HG03571 (cell line): ENCODE measurements at regions not wholly inside any gene's neighbourhood (a gene's known extent, or its start where the extent isn't known, plus 50 kb on each side); places are given as distances from the start of the nearest gene placed in this dataset.

Experiments used
- ATAC-seq: cut with Tn5 transposase; IDR thresholded peaks from one replicate; pipeline ENCODE4 v1.9.1; 2021; ENCODE audit not compliant: unreplicated experiment

DNA sequence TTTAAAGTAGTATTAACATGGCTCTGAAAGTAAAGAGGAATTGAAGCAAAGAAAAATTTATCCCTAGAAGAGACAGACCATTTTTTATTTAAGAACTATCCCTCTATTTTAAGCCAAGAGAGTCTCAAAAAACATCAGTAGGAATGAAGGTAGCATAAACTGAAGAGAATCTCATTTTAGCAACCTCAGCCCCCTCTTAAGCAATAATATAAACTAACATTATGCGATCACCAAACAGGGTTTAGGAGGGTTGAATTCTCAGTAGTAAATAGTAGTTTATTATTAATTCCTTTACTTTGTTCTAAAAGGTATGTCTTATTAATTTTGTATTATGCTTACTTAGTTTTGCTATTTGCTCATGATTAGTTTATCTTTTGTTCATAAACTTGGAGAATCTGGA lies 287.4 kb downstream of the CDK5RAP2 start:
- ATAC-seq, result no peak

DNA sequence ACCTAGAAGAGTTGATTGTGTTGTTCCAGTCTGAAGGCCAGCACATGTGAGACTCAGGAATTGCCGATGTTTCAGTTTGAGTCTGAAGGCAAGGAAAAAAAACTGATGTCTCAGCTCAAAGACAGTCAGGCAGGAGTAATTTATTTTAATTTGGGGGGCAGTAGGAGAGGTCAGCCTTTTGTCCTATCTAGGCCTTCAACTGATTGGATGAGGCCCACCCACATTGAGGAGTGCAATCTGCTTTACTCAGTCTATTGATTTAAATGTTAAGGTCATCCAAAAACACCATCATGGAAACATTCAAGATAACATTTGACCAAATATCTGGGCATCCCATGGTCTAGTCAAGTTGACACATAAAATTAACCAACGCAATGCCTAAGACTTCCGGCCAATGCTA lies 288.9 kb downstream of the CDK5RAP2 start:
- no peak for ATAC-seq

DNA sequence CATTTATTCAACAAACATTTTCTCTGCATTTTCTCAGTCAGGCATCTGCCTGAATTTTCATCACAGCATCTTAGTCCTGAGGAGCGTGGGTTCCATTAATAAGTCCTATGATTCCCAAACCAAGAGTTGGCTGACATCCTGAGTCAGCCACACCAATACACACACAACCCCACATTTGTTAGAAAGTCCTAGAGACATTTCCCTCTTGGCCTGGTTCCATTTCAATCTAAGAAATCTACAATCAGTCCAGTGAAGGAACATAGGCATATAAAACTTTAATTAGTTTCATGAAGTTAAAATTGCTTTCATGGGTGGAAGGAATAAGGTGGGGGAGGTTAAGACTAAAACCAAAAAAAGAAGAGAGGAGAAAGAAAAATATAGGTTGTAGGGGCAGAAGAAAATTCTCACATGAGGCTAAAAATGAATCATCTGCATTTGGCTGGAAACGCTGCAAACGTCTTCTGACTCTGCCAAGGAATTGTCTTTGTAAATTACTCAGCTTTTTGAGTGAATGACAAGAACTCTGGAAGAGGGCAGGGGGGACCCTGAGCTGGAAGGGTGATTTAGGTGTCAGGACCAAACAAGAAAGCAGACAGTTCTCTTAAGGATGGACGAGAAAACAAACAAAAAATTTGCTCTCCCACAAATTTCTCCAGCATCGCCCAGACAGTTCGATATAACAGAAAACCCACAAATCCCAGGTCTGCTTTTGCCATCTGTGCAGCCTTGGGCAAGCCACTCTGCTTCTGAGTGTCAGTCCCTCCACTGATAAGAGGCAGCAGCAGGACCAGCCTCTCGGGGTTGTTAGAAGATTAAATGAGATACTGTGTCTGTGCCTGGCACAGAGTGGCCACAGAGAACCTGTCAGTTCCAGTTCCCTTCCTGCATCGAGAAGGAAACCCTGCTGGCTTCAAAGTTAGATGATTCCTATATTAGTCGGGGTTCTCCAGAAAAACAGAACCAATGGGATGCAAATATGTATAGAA lies 289.7 kb downstream of the CDK5RAP2 start:
- ATAC-seq, result no peak

DNA sequence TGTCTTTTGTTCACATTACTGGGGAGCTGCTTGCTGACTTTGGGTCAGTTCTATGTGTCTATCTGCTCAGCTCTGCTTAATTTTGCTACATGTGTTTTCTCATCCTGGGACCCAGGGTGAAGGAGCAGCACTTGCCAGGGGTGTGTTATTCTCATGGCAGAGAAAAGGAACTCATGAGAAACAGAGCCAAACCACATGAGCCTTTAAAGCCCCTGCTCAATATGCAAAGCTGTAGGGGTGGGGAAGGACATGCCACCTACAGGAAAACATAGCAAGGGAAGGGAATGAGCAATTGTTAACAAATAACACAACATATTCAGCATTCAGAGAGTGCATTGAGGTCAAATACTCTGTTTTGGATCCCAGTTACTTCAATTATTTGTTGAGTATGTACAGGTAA lies 290.9 kb downstream of the CDK5RAP2 start:
- no peak for ATAC-seq

DNA sequence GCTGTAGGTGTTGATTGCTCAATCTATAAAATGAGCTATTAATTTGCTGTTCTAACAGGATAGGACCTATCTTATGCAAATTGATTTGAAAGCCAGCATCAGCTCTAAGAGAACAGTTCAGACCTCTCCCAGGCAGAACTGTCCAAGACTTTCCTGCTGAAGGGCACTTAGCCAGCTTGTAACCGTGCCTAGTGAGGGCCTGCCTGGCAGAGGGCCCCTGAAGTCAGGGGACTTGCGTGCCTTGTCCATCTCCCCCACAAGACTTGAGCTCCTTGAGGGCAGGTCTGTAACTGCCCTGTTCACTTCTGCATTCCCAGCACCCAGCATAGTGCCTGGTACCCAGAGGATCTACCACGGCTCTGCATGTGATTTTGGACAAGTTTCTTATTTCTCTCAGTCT lies 293.4 kb downstream of the CDK5RAP2 start:
- no peak for ATAC-seq

DNA sequence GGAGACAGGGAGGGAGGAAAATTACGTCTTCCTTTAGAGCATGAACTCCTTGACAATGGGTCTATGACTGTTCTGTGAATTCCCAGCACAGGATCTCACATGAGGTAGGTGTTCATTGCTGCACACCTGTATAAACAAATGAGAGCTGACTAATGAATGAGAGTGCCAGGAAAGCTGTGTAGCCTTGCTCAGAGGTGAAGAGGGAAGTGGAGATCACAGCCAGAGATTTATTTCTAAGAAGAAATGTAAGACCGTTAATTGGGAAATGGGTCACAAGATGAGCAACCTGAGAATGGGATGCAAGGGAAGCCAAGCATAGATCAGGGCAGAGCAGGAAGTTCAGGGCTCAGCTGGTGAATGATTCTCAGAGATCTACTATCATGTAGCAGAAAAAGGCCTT lies 295.1 kb downstream of the CDK5RAP2 start:
- ATAC-seq, result no peak

DNA sequence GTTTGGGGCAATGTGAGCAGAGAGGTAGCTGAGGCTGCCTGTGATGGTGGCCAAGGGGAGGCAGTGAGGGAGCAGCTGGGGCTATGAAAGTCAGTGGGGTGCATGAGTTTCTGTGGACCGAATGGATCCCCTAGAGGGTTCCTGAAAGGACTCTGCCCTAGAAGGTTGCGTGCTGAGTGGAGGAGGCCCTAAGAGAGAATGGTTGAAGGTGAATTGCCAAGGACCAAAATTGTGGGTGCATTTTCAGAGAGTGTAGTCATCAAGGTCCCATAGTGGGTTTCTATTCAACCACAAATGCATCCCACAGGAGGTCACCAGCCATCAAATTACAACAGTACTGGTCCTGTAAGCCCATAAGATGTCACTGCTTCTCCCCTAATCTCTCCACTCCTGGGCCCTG lies 298.3 kb downstream of the CDK5RAP2 start:
- ATAC-seq, result no peak

DNA sequence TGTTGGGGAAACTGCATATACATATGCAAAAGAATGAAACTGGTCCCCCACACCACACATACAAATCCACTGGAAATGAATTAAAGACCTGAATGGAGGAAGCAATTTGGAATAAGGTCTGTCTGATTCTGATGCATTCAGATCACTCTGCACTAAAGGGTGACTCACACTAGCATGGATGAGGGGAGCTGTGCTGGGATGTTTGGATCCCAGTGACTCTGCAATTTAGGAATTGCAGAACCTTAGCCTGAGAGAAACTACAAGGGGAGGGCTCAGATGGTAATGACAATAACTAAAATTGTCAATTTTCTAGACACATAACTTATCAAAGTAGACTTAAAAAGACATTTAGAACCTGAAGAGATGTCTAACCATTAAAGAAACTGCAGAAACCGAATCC lies 312.0 kb downstream of the CDK5RAP2 start:
- ATAC-seq, result no peak

DNA sequence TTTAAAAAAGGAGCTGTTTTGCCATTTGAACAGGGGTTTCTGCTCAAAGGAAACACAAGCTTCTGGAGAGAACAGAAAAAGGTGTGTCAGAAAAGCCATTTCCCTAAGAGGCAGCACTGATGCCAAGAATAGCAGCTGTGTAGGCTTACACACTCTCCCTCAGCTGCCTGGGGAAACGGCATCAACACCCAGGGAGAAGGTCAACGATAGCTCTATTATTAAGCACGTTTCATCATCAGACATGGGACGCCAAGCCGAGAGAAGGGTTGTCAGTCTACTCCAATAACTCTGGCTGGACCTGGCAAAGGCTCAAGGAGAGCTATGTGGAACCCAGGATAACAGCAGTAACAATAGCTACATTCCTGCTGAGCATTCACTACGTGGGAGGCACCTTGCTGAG lies 314.2 kb downstream of the CDK5RAP2 start:
- no peak for ATAC-seq

DNA sequence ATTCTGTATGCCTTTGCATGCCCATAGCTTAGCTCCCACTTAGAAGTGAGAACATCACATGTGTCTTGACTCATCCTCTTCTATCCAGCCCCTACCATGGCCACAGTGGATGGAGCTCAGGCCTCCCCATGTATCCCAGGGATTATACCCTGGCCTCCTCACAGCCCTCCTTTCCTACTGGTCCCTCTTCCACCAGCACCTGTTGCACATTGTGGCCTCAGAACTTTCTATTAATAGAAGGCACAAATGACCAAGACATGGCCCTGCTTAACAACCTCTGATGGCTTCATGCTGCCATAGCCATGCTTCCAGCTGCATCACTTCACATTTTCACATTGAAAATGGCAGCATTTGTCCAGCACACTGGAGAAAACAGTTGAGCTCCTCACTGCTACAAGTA lies 315.4 kb downstream of the CDK5RAP2 start:
- ATAC-seq, result no peak

DNA sequence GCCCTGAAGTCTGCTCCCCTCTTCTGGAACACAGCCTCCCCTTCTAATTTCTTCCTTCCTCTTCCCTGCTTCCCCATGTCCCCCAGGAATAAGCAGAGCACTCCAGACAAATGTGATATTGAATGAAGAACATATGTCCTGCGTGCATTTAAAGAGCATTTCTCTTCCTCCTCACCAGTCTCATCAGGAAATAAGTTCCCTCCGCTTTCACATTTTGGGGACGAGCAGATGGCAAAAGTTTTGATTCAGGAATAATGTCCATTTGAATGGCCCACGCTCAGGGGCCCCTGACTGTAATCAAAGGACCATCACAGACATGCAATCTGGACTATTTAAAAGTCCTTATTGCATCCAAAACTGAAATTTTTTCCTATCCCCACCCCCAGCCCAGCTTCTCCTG lies 316.1 kb downstream of the CDK5RAP2 start:
- no peak for ATAC-seq

DNA sequence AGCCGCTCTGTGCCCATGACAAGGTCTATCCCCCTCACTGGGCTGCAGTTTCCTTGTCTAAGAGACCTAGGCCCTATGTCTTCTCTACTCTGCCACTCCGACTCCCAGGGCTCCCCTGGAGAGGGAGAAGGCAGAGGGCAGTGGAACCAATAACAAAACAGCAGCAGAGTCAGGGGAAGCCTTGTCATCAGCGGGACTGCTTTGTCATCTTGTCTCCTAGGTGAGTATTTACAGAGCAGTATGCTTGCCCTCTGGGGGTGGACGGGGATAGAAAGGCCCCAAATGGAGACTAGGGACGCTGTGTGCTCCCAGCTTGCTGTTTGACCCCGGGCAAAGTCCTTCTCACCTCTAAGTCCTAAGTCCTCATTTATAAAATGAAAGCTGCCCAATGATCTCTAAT lies 318.5 kb downstream of the CDK5RAP2 start:
- no peak for ATAC-seq

DNA sequence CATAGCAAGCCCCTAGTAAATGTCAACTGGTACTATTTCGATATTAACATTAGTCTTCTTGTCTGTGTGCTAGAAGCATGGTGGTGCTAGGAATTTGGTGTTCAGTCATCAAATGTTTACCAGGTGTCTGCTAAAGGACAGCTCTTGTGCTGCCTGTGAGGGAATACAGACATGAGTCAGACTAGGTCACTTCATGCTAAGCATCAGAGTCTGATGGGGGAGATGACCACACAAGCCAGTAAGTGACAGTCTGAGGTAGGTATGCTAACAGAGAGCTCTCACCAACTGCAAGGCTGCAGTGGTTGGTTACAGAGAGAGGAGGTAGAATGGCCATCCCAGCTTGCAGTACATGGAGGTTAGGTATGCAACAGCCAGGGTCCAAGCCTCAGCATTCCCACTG lies 320.9 kb downstream of the CDK5RAP2 start:
- ATAC-seq, result no peak

DNA sequence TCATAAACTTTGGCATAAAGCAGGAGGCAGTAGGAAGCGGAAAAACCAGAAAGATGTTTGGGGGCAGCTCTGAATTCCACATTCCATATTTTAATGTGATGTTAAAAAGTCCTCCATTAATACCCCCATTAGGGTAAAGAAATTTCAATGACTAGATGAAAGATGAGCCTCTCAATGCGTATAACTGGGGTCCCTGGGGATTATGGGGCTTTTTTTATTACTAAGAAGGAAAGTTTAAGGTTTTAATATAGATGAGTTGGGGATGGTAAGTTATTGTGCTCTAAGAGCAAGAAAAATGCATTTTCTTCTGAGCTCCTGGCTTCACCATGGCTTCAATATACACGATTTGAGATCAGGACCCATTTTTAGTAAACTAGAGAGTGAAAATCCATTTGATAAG lies 321.9 kb downstream of the CDK5RAP2 start:
- no peak for ATAC-seq

DNA sequence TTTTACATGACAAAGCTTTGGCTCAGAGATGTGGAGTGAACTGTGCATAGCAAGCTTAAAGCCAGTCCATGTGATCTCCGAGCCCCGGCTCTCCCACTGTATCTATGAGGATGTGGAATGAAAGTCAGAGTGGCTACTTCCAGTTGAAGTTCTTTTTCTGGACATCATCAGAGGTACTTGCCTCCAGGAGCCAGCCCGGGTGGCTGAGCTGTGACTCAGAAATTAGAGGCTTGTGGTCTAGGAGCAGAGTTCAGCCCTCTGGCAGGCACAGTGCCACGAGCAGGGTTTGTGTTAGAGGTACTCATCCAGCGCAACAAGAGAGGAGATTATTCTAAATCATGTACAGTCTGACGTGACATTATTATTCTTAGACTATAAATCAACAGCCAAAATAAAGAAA lies 322.5 kb downstream of the CDK5RAP2 start:
- no peak for ATAC-seq

DNA sequence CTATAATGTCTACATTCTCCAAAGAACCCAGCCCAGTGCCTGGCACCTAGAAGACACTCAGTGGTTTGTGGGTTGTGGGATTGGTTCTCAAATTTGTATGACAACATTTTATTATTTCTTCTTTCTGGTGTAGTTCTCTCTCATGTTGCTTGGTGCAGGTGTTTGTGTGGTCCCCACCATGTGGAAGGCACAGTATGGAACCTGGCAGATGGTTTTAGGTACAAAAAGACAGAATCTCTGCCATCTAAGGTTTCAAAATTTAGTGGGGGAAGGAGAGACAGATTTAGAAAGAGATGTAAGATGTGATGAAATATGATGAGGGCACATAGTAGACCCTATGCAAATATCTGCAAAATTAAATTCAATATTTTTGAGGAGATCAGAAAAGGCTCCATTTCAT lies 323.8 kb downstream of the CDK5RAP2 start:
- ATAC-seq, result no peak

DNA sequence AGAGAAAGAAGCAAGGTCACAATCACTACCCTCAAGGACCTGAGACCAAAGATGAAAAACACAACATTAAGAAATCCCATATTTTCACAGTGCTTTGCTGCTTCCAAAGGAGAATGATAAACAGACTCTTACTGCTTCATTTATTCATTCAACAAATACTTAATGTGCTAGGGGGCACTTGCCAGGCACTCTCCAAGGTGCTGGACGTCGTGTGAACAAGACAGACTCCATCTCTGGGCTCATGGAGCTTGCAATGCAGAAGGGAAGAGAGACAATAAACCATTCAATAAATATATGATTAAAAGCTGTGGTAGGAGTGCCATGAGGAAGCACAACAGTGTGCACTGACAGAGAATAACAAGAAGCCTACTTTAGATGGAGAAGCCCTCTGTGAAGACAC lies 327.7 kb downstream of the CDK5RAP2 start:
- no peak for ATAC-seq

DNA sequence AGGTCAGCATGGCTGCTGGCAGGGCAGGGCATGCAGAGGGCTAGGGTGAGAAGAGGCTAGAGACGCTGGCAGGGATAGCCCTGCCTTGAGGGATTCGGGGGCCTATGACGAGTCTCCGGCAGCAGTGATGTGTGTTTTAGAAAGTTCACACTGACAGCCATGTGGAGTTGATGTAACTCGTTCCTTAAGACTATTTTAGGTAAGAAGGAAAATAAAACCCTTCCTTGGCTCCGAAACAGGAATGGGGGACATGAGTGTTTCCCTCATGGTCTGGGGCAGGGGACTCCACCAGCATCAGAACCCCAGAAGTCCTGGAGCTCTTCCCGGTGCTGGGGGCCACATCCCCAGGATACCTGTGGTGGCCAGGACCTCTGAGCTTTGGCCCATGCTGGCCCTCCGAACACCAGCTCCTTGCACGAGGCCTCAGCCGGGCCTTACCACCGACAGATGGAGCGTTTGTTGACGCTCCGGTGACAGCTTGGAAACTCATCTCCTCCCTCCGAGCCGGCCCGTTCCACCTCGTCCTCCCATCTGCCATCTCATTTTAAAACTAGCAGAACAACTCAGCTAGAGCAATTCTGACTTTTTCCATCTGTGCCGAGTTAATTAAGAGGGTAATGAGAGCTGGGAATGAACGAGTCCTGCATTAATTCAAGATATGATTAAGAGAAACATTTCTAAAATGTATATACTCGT lies 337.7 kb downstream of the CDK5RAP2 start:
- no peak for ATAC-seq

DNA sequence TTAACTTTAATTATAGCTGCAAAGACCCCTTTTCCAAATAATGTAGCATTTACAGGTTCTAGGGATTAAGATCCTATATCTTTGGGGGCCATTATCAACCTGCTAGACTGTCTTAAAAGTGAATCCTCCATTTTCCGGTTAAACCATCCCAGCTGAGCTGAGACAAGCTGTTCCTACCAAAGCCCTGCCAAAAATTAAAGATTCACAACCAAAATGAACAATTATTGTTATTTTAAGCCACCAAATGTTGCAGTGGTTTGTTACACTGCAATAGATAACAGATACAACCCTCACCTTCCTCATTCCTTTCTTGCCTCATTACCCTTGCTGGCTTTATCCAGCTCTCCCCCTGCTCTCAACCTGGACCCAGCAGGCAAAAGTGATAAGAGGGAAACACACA lies 343.4 kb downstream of the CDK5RAP2 start:
- ATAC-seq, result no peak

DNA sequence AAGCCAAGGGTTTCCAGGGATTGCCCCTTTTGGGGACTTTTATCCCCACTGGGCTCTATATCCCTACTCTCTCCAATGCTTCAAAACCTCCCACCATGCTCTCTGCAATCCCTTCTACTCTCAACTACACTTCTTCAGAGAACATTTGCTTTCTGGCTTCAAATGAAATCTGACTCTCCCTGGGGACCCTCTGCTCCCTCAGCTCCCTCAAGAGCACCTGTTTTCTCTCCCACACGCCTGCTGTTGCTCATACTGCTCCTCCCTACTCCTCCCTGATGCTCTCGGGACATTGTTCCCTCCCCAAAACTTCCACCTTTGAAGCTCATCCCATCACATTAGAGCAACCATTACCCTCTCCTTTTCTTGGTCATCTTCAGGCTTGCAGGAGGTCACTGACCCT lies 344.9 kb downstream of the CDK5RAP2 start:
- ATAC-seq, result no peak

DNA sequence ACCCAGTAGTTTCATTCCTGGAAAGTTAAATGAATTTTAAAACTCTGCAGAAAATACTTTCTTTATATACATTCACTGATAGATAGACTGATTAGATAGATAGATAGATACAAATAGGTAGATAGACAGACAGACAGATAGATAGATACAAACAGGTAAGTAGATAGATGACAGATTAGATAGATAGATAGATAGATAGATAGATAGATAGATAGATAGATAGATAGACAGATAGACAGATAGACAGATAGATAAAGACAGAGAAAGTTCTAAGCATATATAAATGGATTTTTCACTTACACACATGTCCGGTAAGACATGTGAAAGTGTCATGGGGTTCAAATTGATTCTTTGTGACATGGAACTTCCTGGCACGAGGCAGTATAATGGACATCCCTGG lies 349.7 kb downstream of the CDK5RAP2 start:
- ATAC-seq, result no peak

DNA sequence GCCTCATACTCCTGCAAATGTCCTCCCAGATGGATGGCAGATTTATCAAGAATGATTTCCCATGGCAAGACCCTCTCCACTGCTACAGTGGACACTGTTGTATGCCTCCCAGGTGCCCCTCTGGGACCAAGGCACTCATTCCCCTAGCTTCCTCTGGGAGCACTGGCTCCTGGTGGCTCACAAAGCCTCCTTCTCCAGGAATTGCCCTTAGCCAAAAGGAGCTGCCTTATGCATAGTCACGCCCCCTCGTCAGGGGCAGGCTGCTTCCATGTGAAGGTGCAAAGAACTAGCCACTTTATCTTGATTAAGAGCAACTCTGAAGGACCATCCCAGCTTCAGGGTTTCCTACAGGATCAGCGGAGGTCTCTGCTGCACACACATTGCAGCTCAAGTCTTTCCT lies 358.1 kb downstream of the CDK5RAP2 start:
- ATAC-seq, result no peak
